ENCODE measurements at regions not wholly inside any gene's neighbourhood (a gene's known extent, or its start where the extent isn't known, plus 50 kb on each side); places are given as distances from the start of the nearest gene placed in this dataset.

DNA sequence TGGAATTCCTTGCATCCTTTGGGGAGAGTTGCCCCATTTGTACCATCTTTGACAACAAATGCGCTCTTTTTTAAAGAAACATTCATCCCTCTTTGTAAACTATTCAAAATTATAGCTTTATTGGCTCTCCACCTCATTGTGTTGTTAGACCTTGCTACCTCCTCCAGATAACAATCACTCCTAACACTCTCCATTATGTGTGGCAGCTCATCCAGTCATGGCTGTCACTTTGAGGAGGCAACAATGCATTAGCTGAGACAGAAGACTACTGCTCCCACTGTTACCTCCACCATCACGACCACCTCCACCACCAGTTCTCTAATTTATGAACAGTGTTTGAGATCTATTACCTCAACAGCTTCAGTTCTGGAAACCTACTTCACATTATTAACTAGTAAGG, 339.1 kb downstream of the FRK start:
- Histone ChIP-seq H3K79me2 (ENCODE audit: control insufficient read depth, insufficient read depth, low read length, poor library complexity) (no peaks in the 10 kb centered on the region), H3K4me3 (ENCODE audit: low read depth, low read length) (no peak overlapping the region), H2BK5ac (ENCODE audit: low read depth, low read length, poor library complexity) (no peak overlapping the region), H3K9ac (ENCODE audit: low read length) (no peak overlapping the region), H3K79me1 (ENCODE audit: low read length) (no peaks in the 10 kb centered on the region), H3K14ac (ENCODE audit: low read length) (no peak overlapping the region), H2BK120ac (ENCODE audit: insufficient read depth, low read length, poor library complexity) (no peak overlapping the region), H2AFZ (ENCODE audit: insufficient read depth, low read length, poor library complexity) (no peak overlapping the region), H2AK5ac (ENCODE audit: low read length) (no peak overlapping the region), H4K12ac (ENCODE audit: low read depth, low read length) (no peak overlapping the region), H3K27ac (ENCODE audit: low read depth, low read length) (no peak overlapping the region), H3K18ac (ENCODE audit: low read length) (no peak overlapping the region), H3K27me3 (ENCODE audit: insufficient read depth, low read length) (no peaks in the 10 kb centered on the region), H3K4ac (ENCODE audit: low read depth, low read length) (no peak overlapping the region), H3K23ac (ENCODE audit: low read length) (no peak overlapping the region), H3K9me3 (ENCODE audit: insufficient read depth, low read depth, low read length) (no peaks in the 10 kb centered on the region), H4K91ac (ENCODE audit: low read depth, low read length) (no peak overlapping the region), H3K4me2 (ENCODE audit: low read length) (no peak overlapping the region), H4K8ac (ENCODE audit: low read depth, low read length) (no peak overlapping the region), H3K36me3 (ENCODE audit: control insufficient read depth in 1 of 2, insufficient read depth in 2 of 2, low read length in 2 of 2) (no peaks in the 10 kb centered on the region), H2BK12ac (ENCODE audit: low read length) (no peak overlapping the region), H3K4me1 (ENCODE audit: control insufficient read depth in 1 of 2, insufficient read depth in 2 of 2, low read length in 2 of 2) (no peaks in the 10 kb centered on the region)
- no peak for DNase-seq
- no CpG with 5 or more reads among the region's 2 CpGs for WGBS (ENCODE audit: extremely low coverage, insufficient coverage, insufficient read length)

DNA sequence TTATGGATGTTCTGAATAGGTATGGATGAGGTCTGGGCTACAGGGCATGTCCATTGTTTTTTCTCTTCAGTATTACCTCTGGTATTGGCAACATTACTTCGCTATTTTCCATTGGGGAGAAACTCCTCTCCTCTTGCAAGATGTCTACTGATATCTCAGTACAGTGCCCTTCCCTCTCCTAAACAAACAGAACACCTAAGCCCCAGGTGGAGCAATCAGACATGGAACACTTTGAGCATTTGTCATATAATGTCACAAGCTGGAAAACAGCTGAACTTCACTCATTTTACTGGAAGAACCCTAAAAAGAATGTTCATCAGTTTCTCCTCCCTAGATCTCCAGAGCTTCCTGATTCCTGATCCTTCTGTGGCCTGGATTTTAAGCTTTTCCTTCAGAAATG, 339.8 kb downstream of the FRK start:
- H3K79me1 ChIP-seq (ENCODE audit: low read length) = no peaks in the 10 kb centered on the region
- H3K9ac ChIP-seq (ENCODE audit: low read length) = no peak overlapping the region
- peak; percentile 32 to 53 for DNase-seq
- no peak overlapping the region for H4K8ac ChIP-seq (ENCODE audit: low read depth, low read length)
- H3K4me3 ChIP-seq (ENCODE audit: low read depth, low read length) = no peak overlapping the region
- H3K79me2 ChIP-seq (ENCODE audit: control insufficient read depth, insufficient read depth, low read length, poor library complexity) = no peaks in the 10 kb centered on the region
- H3K27ac ChIP-seq (ENCODE audit: low read depth, low read length) = no peak overlapping the region
- no peak overlapping the region for H3K14ac ChIP-seq (ENCODE audit: low read length)
- no peak overlapping the region for H4K91ac ChIP-seq (ENCODE audit: low read depth, low read length)
- no peak overlapping the region for H2BK5ac ChIP-seq (ENCODE audit: low read depth, low read length, poor library complexity)
- H3K36me3 ChIP-seq (ENCODE audit: control insufficient read depth in 1 of 2, insufficient read depth in 2 of 2, low read length in 2 of 2) = no peaks in the 10 kb centered on the region
- H2BK120ac ChIP-seq (ENCODE audit: insufficient read depth, low read length, poor library complexity) = no peak overlapping the region
- no peak overlapping the region for H2AFZ ChIP-seq (ENCODE audit: insufficient read depth, low read length, poor library complexity)
- H4K12ac ChIP-seq (ENCODE audit: low read depth, low read length) = no peak overlapping the region
- no peak overlapping the region for H3K4me2 ChIP-seq (ENCODE audit: low read length)
- no peak overlapping the region for H2AK5ac ChIP-seq (ENCODE audit: low read length)
- no peak overlapping the region for H2BK12ac ChIP-seq (ENCODE audit: low read length)
- WGBS (ENCODE audit: extremely low coverage, insufficient coverage, insufficient read length) = no CpG with 5 or more reads among the region's 1 CpG
- H3K27me3 ChIP-seq (ENCODE audit: insufficient read depth, low read length) = no peaks in the 10 kb centered on the region
- no peak overlapping the region for H3K18ac ChIP-seq (ENCODE audit: low read length)
- H3K23ac ChIP-seq (ENCODE audit: low read length) = no peak overlapping the region
- H3K4me1 ChIP-seq (ENCODE audit: control insufficient read depth in 1 of 2, insufficient read depth in 2 of 2, low read length in 2 of 2) = no peaks in the 10 kb centered on the region
- H3K4ac ChIP-seq (ENCODE audit: low read depth, low read length) = no peak overlapping the region
- H3K9me3 ChIP-seq (ENCODE audit: insufficient read depth, low read depth, low read length) = no peaks in the 10 kb centered on the region

DNA sequence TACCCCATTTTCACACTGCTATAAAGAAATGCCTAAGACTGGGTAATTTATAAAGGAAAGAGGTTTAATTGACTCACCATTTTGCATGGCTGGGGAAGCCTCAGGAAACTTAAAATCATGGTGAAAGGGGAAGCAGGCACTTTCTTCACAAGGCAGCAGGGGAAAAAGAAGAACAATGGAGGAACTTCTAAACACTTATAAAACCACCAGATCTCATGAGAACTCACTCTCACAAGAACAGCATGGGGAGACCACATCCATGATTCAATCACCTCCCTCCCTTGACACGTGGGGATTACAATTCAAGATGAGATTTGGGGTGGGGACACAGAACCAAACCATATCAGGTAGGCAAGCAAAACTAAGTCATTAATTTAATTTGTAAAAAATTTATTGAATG, 343.2 kb downstream of the FRK start:
- no peak overlapping the region for H3K23ac ChIP-seq (ENCODE audit: low read length)
- no peak overlapping the region for H3K4me2 ChIP-seq (ENCODE audit: low read length)
- no peak for DNase-seq
- H3K4me1 ChIP-seq (ENCODE audit: control insufficient read depth in 1 of 2, insufficient read depth in 2 of 2, low read length in 2 of 2) = no peaks in the 10 kb centered on the region
- H3K4ac ChIP-seq (ENCODE audit: low read depth, low read length) = no peak overlapping the region
- no peak overlapping the region for H4K12ac ChIP-seq (ENCODE audit: low read depth, low read length)
- no peak overlapping the region for H4K91ac ChIP-seq (ENCODE audit: low read depth, low read length)
- H3K14ac ChIP-seq (ENCODE audit: low read length) = no peak overlapping the region
- no peak overlapping the region for H2AFZ ChIP-seq (ENCODE audit: insufficient read depth, low read length, poor library complexity)
- H3K79me1 ChIP-seq (ENCODE audit: low read length) = no peaks in the 10 kb centered on the region
- H3K18ac ChIP-seq (ENCODE audit: low read length) = no peak overlapping the region
- H2AK5ac ChIP-seq (ENCODE audit: low read length) = no peak overlapping the region
- no peak overlapping the region for H2BK12ac ChIP-seq (ENCODE audit: low read length)
- H3K9ac ChIP-seq (ENCODE audit: low read length) = no peak overlapping the region
- no peak overlapping the region for H4K8ac ChIP-seq (ENCODE audit: low read depth, low read length)
- WGBS (ENCODE audit: extremely low coverage, insufficient coverage, insufficient read length) = no CpG with 5 or more reads among the region's 1 CpG
- H3K9me3 ChIP-seq (ENCODE audit: insufficient read depth, low read depth, low read length) = no peaks in the 10 kb centered on the region
- no peak overlapping the region for H2BK120ac ChIP-seq (ENCODE audit: insufficient read depth, low read length, poor library complexity)
- no peak overlapping the region for H3K4me3 ChIP-seq (ENCODE audit: low read depth, low read length)
- no peaks in the 10 kb centered on the region for H3K27me3 ChIP-seq (ENCODE audit: insufficient read depth, low read length)
- no peak overlapping the region for H2BK5ac ChIP-seq (ENCODE audit: low read depth, low read length, poor library complexity)
- no peaks in the 10 kb centered on the region for H3K36me3 ChIP-seq (ENCODE audit: control insufficient read depth in 1 of 2, insufficient read depth in 2 of 2, low read length in 2 of 2)
- no peaks in the 10 kb centered on the region for H3K79me2 ChIP-seq (ENCODE audit: control insufficient read depth, insufficient read depth, low read length, poor library complexity)
- H3K27ac ChIP-seq (ENCODE audit: low read depth, low read length) = no peak overlapping the region

DNA sequence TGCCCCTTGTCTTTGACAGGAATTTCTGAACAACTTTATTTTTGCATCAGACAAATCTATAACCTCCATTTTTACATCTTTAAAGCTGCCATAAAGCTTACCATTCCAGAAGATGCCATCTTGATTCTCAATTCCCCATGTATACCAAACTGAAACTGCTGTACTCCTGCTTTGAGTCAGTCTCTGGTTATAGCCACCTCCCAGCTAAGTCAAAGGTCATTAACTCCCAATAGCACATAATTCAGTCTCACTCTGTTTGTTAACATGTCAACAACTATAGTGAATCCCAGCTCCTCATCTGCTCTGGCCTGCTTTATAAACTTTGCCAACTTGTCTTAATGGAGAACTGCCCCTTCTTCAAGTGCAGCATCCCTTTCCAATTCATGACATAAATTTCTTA, 343.6 kb downstream of the FRK start:
- Histone ChIP-seq H2BK12ac (ENCODE audit: low read length) (no peak overlapping the region), H3K27ac (ENCODE audit: low read depth, low read length) (no peak overlapping the region), H2BK5ac (ENCODE audit: low read depth, low read length, poor library complexity) (no peak overlapping the region), H3K14ac (ENCODE audit: low read length) (no peak overlapping the region), H2BK120ac (ENCODE audit: insufficient read depth, low read length, poor library complexity) (no peak overlapping the region), H3K79me1 (ENCODE audit: low read length) (no peaks in the 10 kb centered on the region), H3K9me3 (ENCODE audit: insufficient read depth, low read depth, low read length) (no peaks in the 10 kb centered on the region), H3K36me3 (ENCODE audit: control insufficient read depth in 1 of 2, insufficient read depth in 2 of 2, low read length in 2 of 2) (no peaks in the 10 kb centered on the region), H2AFZ (ENCODE audit: insufficient read depth, low read length, poor library complexity) (no peak overlapping the region), H3K23ac (ENCODE audit: low read length) (no peak overlapping the region), H3K27me3 (ENCODE audit: insufficient read depth, low read length) (no peaks in the 10 kb centered on the region), H3K4me2 (ENCODE audit: low read length) (no peak overlapping the region), H3K4me1 (ENCODE audit: control insufficient read depth in 1 of 2, insufficient read depth in 2 of 2, low read length in 2 of 2) (no peaks in the 10 kb centered on the region), H2AK5ac (ENCODE audit: low read length) (no peak overlapping the region), H3K4me3 (ENCODE audit: low read depth, low read length) (no peak overlapping the region), H3K79me2 (ENCODE audit: control insufficient read depth, insufficient read depth, low read length, poor library complexity) (no peaks in the 10 kb centered on the region), H4K8ac (ENCODE audit: low read depth, low read length) (no peak overlapping the region), H3K4ac (ENCODE audit: low read depth, low read length) (no peak overlapping the region), H3K18ac (ENCODE audit: low read length) (no peak overlapping the region), H3K9ac (ENCODE audit: low read length) (no peak overlapping the region), H4K12ac (ENCODE audit: low read depth, low read length) (no peak overlapping the region), H4K91ac (ENCODE audit: low read depth, low read length) (no peak overlapping the region)
- DNase-seq = no peak
